ENCODE measurements at regions not wholly inside any gene's neighbourhood (a gene's known extent, or its start where the extent isn't known, plus 50 kb on each side); places are given as distances from the start of the nearest gene placed in this dataset.

DNA sequence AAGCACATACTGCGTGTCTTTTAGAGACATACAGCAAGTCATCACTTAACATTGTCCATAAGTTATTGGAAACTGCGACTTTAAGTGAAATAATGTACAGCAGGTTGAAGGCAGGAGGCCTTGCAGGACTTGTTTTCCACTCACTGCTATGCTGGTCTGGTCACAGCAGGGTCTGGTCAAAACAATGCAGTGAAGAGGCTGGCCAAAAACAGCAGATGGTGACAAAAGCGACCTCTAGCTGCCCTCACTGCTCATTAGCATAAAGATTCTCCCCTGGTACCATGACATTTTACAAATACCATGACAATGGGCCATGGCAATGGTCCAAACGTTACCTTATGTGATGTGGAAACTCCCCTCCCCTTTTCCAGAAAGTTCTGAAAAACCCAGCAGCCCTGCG is 1283.6 kb downstream of the FSTL5 start:
- no peak overlapping the region for H3K27ac ChIP-seq (ENCODE audit: low read depth, low read length)
- no peak overlapping the region for H2AFZ ChIP-seq (ENCODE audit: low read length)
- H3K27me3 ChIP-seq (ENCODE audit: insufficient read depth, low read length), result no peaks in the 10 kb centered on the region
- no peak for DNase-seq (ENCODE audit: insufficient read length, low spot score, missing footprints)
- H4K20me1 ChIP-seq (ENCODE audit: insufficient read depth, low read length), result no peaks in the 10 kb centered on the region
- H3K79me2 ChIP-seq (ENCODE audit: insufficient read depth, low read length), result no peaks in the 10 kb centered on the region
- H3K9me3 ChIP-seq (ENCODE audit: low read depth, low read length), result peaks cover 2% of the 10 kb centered on the region
- no peak overlapping the region for H3K4me2 ChIP-seq (ENCODE audit: insufficient read depth, low read length)
- H3K36me3 ChIP-seq (ENCODE audit: insufficient read depth, low read length), result no peaks in the 10 kb centered on the region
- no peaks in the 10 kb centered on the region for H3K4me1 ChIP-seq (ENCODE audit: insufficient read depth, low read length)
- TF ChIP-seq, protein P1, sequence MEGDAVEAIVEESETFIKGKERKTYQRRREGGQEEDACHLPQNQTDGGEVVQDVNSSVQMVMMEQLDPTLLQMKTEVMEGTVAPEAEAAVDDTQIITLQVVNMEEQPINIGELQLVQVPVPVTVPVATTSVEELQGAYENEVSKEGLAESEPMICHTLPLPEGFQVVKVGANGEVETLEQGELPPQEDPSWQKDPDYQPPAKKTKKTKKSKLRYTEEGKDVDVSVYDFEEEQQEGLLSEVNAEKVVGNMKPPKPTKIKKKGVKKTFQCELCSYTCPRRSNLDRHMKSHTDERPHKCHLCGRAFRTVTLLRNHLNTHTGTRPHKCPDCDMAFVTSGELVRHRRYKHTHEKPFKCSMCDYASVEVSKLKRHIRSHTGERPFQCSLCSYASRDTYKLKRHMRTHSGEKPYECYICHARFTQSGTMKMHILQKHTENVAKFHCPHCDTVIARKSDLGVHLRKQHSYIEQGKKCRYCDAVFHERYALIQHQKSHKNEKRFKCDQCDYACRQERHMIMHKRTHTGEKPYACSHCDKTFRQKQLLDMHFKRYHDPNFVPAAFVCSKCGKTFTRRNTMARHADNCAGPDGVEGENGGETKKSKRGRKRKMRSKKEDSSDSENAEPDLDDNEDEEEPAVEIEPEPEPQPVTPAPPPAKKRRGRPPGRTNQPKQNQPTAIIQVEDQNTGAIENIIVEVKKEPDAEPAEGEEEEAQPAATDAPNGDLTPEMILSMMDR (IDR thresholded peaks at IDR 0.05; ENCODE audit: extremely low read depth, low read depth, low read length), result no peak
- no peak overlapping the region for H3K4me3 ChIP-seq (ENCODE audit: insufficient read depth, low read length)

DNA sequence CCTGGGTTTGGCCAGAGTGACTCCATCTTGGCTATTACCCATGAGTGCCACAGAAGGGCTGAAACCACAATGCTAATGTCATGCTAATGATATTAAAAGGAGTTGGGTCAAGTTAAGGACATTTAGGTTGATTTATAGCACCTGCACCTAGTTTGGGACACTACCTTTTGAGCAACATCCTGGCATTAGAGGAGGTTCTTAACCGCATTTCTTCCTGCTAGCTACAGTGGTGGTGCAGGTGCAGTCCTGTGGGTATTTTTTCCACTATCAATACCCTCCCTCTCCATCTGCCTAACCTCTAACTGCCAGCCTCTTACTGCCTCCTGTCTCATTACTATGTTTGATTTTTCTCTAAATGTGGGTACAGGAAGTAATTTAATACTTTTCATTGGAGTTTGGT is 1276.1 kb downstream of the FSTL5 start:
- Histone ChIP-seq H3K4me3 (ENCODE audit: insufficient read depth, low read length) (no peak overlapping the region), H2AFZ (ENCODE audit: low read length) (no peak overlapping the region), H3K79me2 (ENCODE audit: insufficient read depth, low read length) (no peaks in the 10 kb centered on the region), H3K4me2 (ENCODE audit: insufficient read depth, low read length) (no peak overlapping the region), H3K27me3 (ENCODE audit: insufficient read depth, low read length) (no peaks in the 10 kb centered on the region), H3K4me1 (ENCODE audit: insufficient read depth, low read length) (no peaks in the 10 kb centered on the region), H3K9me3 (ENCODE audit: low read depth, low read length) (peaks cover 3% of the 10 kb centered on the region), H4K20me1 (ENCODE audit: insufficient read depth, low read length) (no peaks in the 10 kb centered on the region), H3K27ac (ENCODE audit: low read depth, low read length) (no peak overlapping the region), H3K36me3 (ENCODE audit: insufficient read depth, low read length) (no peaks in the 10 kb centered on the region)
- DNase-seq (ENCODE audit: insufficient read length, low spot score, missing footprints), result no peak
- TF ChIP-seq, protein P1 (IDR thresholded peaks at IDR 0.05; ENCODE audit: extremely low read depth, low read depth, low read length), result no peak

DNA sequence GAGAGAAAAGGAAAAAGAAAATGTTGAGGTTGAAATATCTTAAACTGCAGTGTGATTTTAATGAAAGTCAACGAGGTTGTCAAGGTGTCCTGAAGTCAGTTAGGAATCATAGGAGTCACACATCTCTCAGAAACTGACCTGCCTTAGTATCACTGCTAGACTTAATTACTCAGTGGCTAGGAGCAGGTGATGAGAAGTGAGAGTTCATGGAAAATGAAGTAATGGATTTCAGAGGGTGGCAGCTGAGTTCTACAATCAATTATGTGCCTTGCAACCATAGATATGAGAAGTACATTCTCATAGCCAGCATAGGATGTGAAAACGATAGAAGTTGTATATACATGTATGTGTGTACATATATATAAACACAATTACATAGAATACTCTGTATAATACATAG is 1269.7 kb downstream of the FSTL5 start:
- Histone ChIP-seq H3K27me3 (ENCODE audit: insufficient read depth, low read length) (no peaks in the 10 kb centered on the region), H3K4me3 (ENCODE audit: insufficient read depth, low read length) (no peak overlapping the region), H3K4me1 (ENCODE audit: insufficient read depth, low read length) (no peaks in the 10 kb centered on the region), H3K27ac (ENCODE audit: low read depth, low read length) (no peak overlapping the region), H3K36me3 (ENCODE audit: insufficient read depth, low read length) (no peaks in the 10 kb centered on the region), H3K9me3 (ENCODE audit: low read depth, low read length) (peaks cover 6% of the 10 kb centered on the region), H3K4me2 (ENCODE audit: insufficient read depth, low read length) (no peak overlapping the region), H4K20me1 (ENCODE audit: insufficient read depth, low read length) (no peaks in the 10 kb centered on the region), H3K79me2 (ENCODE audit: insufficient read depth, low read length) (no peaks in the 10 kb centered on the region), H2AFZ (ENCODE audit: low read length) (no peak overlapping the region)
- TF ChIP-seq, protein P1 (IDR thresholded peaks at IDR 0.05; ENCODE audit: extremely low read depth, low read depth, low read length), result no peak
- DNase-seq (ENCODE audit: insufficient read length, low spot score, missing footprints), result no peak

DNA sequence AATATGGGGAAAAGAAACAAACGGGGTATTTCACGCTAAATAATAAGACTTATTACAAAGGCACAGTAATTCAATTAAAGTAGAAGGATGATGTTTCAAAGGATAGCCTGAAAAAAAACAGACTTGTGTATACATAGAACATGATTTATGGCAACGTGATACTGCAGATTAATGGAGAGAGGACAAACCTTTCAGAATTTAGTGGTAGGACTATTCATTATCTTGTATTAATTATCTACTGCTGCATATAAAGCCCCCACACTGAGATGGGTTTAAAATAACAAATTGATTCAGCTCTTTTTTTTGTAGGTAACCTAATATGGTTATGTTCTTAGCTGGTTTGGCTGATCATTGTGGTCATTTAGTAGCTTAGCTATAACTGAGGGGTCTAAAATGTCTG is 1269.0 kb downstream of the FSTL5 start:
- Histone ChIP-seq H3K36me3 (ENCODE audit: insufficient read depth, low read length) (no peaks in the 10 kb centered on the region), H3K27ac (ENCODE audit: low read depth, low read length) (no peak overlapping the region), H3K9me3 (ENCODE audit: low read depth, low read length) (peaks cover 6% of the 10 kb centered on the region), H3K4me1 (ENCODE audit: insufficient read depth, low read length) (no peaks in the 10 kb centered on the region), H3K27me3 (ENCODE audit: insufficient read depth, low read length) (no peaks in the 10 kb centered on the region), H3K4me2 (ENCODE audit: insufficient read depth, low read length) (no peak overlapping the region), H2AFZ (ENCODE audit: low read length) (no peak overlapping the region), H3K4me3 (ENCODE audit: insufficient read depth, low read length) (no peak overlapping the region), H3K79me2 (ENCODE audit: insufficient read depth, low read length) (no peaks in the 10 kb centered on the region), H4K20me1 (ENCODE audit: insufficient read depth, low read length) (no peaks in the 10 kb centered on the region)
- TF ChIP-seq, protein P1 (IDR thresholded peaks at IDR 0.05; ENCODE audit: extremely low read depth, low read depth, low read length), result no peak
- no peak for DNase-seq (ENCODE audit: insufficient read length, low spot score, missing footprints)
